Endothelial cell of umbilical vein (primary cell): ENCODE measurements at regions not wholly inside any gene's neighbourhood (a gene's known extent, or its start where the extent isn't known, plus 50 kb on each side); places are given as distances from the start of the nearest gene placed in this dataset.

ENCODE experiments used
- BruUV-seq: library from RNA; stranded (reverse); fragments of 400-500 nt; replicated peaks from 2 replicates; lab custom pipeline; 2021; lab: Mats Ljungman, UMichigan
- CTCF ChIA-PET: fragments of 300-600, 350-600 bp; sonication (Branson Sonifier 250); formaldehyde crosslinking; loops from one replicate; lab custom pipeline; 2021; ENCODE audit warnings: antibody characterized with exemption, inconsistent platforms; lab: Charles Lee
- POLR2A ChIA-PET: fragments of 300-600, 350-600 bp; sonication (Branson Sonifier 250); formaldehyde crosslinking; loops from one replicate; lab custom pipeline; 2021; ENCODE audit warnings: antibody characterized with exemption, inconsistent platforms; lab: Charles Lee
- DNase-seq: peaks from one replicate; pipeline ENCODE4 v3.0.0-alpha.2; 2011; ENCODE audit warnings: low read depth, low spot score
- FAIRE-seq: peaks from 2 replicates; lab custom pipeline; 2011; peaks lifted over from hg19 to GRCh38; lab: Jason Lieb, UNC
- H2AFZ ChIP-seq: 2 replicates; pipeline ENCODE4 v1.6.0; 2012; ENCODE audit warnings: low read depth, low read length, control low read depth, inconsistent platforms
- H3K27ac ChIP-seq: 2 replicates; pipeline ENCODE4 v1.5.1; 2011; ENCODE audit warnings: low read depth, mild to moderate bottlenecking, control low read depth, low read length, moderate library complexity; ENCODE audit not compliant: insufficient read depth
- H3K27me3 ChIP-seq, 2 experiments: 2 replicates each; pipeline versions ENCODE4 v1.6.0 to v1.6.1; 2011; ENCODE audit warnings: low read length in 2 of 2, mixed read lengths in 1 of 2; ENCODE audit not compliant: control insufficient read depth in 2 of 2, insufficient read depth in 2 of 2
- H3K36me3 ChIP-seq, 2 experiments: 2 replicates in 1 of 2; 3 replicates in 1 of 2; pipeline ENCODE4 v1.5.1; 2011; ENCODE audit warnings: low read length in 2 of 2, mild to moderate bottlenecking in 1 of 2, moderate library complexity in 1 of 2; ENCODE audit not compliant: control insufficient read depth in 2 of 2, insufficient read depth in 2 of 2; ENCODE audit errors: extremely low read depth in 1 of 2
- H3K4me1 ChIP-seq: 3 replicates; pipeline ENCODE4 v1.5.1; 2011; ENCODE audit warnings: mild to moderate bottlenecking, low read length; ENCODE audit not compliant: control insufficient read depth, insufficient read depth; ENCODE audit errors: extremely low read depth
- H3K4me2 ChIP-seq: 2 replicates; pipeline ENCODE4 v1.6.1; 2011; ENCODE audit warnings: low read length, control low read depth, mixed read lengths; ENCODE audit not compliant: insufficient read depth
- H3K4me3 ChIP-seq, 3 experiments: fragments of 200-600 bp in 1 of 3; sonication (generic), shearing (Covaris generic) in 1 of 3; replicated peaks in 1 of 3; 2 replicates each; pipeline ENCODE4 v1.5.1; 2011 to 2016; ENCODE audit warnings: control low read depth in 3 of 3, low read length in 3 of 3, mild to moderate bottlenecking in 2 of 3, inconsistent platforms in 1 of 3, low read depth in 1 of 3, moderate library complexity in 1 of 3; ENCODE audit not compliant: insufficient read depth in 1 of 3
- H3K79me2 ChIP-seq: 2 replicates; pipeline ENCODE4 v1.6.0; 2012; ENCODE audit warnings: low read length, inconsistent platforms; ENCODE audit not compliant: control insufficient read depth, insufficient read depth
- H3K9ac ChIP-seq: replicated peaks from 2 replicates; pipeline ENCODE3; 2011; ENCODE audit warnings: low read length, control low read depth; ENCODE audit not compliant: insufficient read depth; ENCODE audit errors: extremely low read depth
- H3K9me1 ChIP-seq: replicated peaks from 3 replicates; pipeline ENCODE4 v1.6.0; 2011; ENCODE audit warnings: mild to moderate bottlenecking, low read length; ENCODE audit not compliant: control insufficient read depth, insufficient read depth; ENCODE audit errors: extremely low read depth
- H3K9me3 ChIP-seq: replicated peaks from 2 replicates; pipeline ENCODE4 v1.5.1; 2012; ENCODE audit warnings: low read length, inconsistent platforms; ENCODE audit not compliant: control insufficient read depth, insufficient read depth
- H4K20me1 ChIP-seq: replicated peaks from 2 replicates; pipeline ENCODE3; 2011; ENCODE audit warnings: mild to moderate bottlenecking, low read length; ENCODE audit not compliant: control insufficient read depth, insufficient read depth; ENCODE audit errors: extremely low read depth
- CTCF ChIP-seq, 2 donors: IDR thresholded peaks; 1 replicate in 1 of 2; 2 replicates in 1 of 2; pipeline ENCODE4 v1.5.1; 2011; ENCODE audit warnings: low read length in 2 of 2, mild to moderate bottlenecking in 2 of 2, moderate library complexity in 2 of 2, control low read depth in 1 of 2, inconsistent platforms in 1 of 2, low read depth in 1 of 2; ENCODE audit not compliant: insufficient read depth in 1 of 2; ENCODE audit errors: extremely low read depth in 1 of 2
- EZH2 ChIP-seq: IDR thresholded peaks from 2 replicates; pipeline ENCODE4 v1.6.1; 2012; ENCODE audit warnings: borderline replicate concordance, low read depth, mild to moderate bottlenecking, moderate library complexity, low read length, inconsistent platforms; ENCODE audit not compliant: severe bottlenecking
- FOS ChIP-seq: IDR thresholded peaks from 2 replicates; pipeline ENCODE4 v1.6.1; 2011; ENCODE audit warnings: mild to moderate bottlenecking, low read length, moderate library complexity, borderline replicate concordance; ENCODE audit not compliant: insufficient read depth
- GATA2 ChIP-seq: IDR thresholded peaks from 2 replicates; pipeline ENCODE4 v1.7.0; 2011; ENCODE audit warnings: low read depth, mild to moderate bottlenecking, moderate library complexity, mixed read lengths, low read length; ENCODE audit not compliant: insufficient read length, insufficient read depth
- JUN ChIP-seq: IDR thresholded peaks from 2 replicates; pipeline ENCODE4 v1.6.1; 2011; ENCODE audit warnings: borderline replicate concordance, low read depth; ENCODE audit not compliant: insufficient read length, insufficient read depth
- MAX ChIP-seq: IDR thresholded peaks from 2 replicates; pipeline ENCODE4 v1.6.1; 2011; ENCODE audit not compliant: insufficient read depth, insufficient read length
- MYC ChIP-seq: IDR thresholded peaks from one replicate; pipeline ENCODE4 v1.6.1; 2011; ENCODE audit warnings: mild to moderate bottlenecking, low read depth, low read length
- POLR2A ChIP-seq: IDR thresholded peaks from 2 replicates; pipeline ENCODE4 v1.6.1; 2012; ENCODE audit warnings: low read depth, mild to moderate bottlenecking, control low read depth, low read length
- POLR2AphosphoS5 ChIP-seq: IDR thresholded peaks from 2 replicates; pipeline ENCODE4 v1.6.1; 2012; ENCODE audit warnings: low read depth, mild to moderate bottlenecking, control low read depth, low read length, moderate library complexity; ENCODE audit not compliant: insufficient read depth
- dilution Hi-C: fragments of 300-500 bp; cut with MboI; formaldehyde crosslinking; loops from one replicate; pipeline ENCODE4 v1.15.0; 2019; ENCODE audit warnings: low sequenced_read_pairs; ENCODE audit not compliant: extremely low pct_ligation_motif_present
- intact Hi-C: fragments of 100-400 bp; cut with micrococcal nuclease; formaldehyde crosslinking; loops from one replicate; pipeline ENCODE4 v1.10.0; 2022

- intact Hi-C loops: loop anchor here (1.0 kb wide), 1 partner anchor 16 kb away; no protein-coding TSS in a partner anchor
- H3K9ac ChIP-seq: no peak overlapping the region
- H3K27me3 ChIP-seq: no peaks in the 10 kb centered on the region
- CTCF ChIA-PET: no interaction called here
- no peak overlapping the region for H3K4me2 ChIP-seq
- DNase-seq (no peak), FAIRE-seq (no peak)
- no peaks in the 10 kb centered on the region for H3K4me1 ChIP-seq
- POLR2A ChIA-PET: no interaction called here
- no peaks in the 10 kb centered on the region for H3K79me2 ChIP-seq
- dilution Hi-C loops: no loop called here
- no peak overlapping the region for H3K4me3 ChIP-seq
- H3K9me3 ChIP-seq: no peaks in the 10 kb centered on the region
- H2AFZ ChIP-seq: no peak overlapping the region
- no peaks in the 10 kb centered on the region for H3K36me3 ChIP-seq
- H4K20me1 ChIP-seq: no peaks in the 10 kb centered on the region
- no peak for TF ChIP-seq FOS
- no peaks in the 10 kb centered on the region for H3K9me1 ChIP-seq
- no TSS peak for BruUV-seq
- H3K27ac ChIP-seq: no peak overlapping the region
Measured at GRCh38 chr1:80987106-80987505, 813.6 kb upstream of the ADGRL2 start.

- Histone ChIP-seq H3K9ac (no peak overlapping the region), H3K4me3 (no peak overlapping the region), H3K27me3 (no peaks in the 10 kb centered on the region), H3K27ac (no peak overlapping the region), H4K20me1 (no peaks in the 10 kb centered on the region), H3K4me2 (no peak overlapping the region), H2AFZ (no peak overlapping the region), H3K79me2 (no peaks in the 10 kb centered on the region), H3K4me1 (no peaks in the 10 kb centered on the region), H3K36me3 (no peaks in the 10 kb centered on the region), H3K9me3 (no peaks in the 10 kb centered on the region), H3K9me1 (no peaks in the 10 kb centered on the region)
- ChIA-PET POLR2A (no interaction called here), CTCF (no interaction called here)
- no peak for TF ChIP-seq EZH2
- TF ChIP-seq MAX: no peak
- TF ChIP-seq FOS: no peak
- no peak for TF ChIP-seq POLR2A
- TF ChIP-seq POLR2AphosphoS5: no peak
- TF ChIP-seq CTCF (IDR thresholded peaks at IDR 0.05; ENCODE audit: extremely low read depth in 1 of 2, insufficient read depth in 1 of 2, low read depth in 1 of 2, low read length in 2 of 2): no peak
- TF ChIP-seq MYC: no peak
- no peak for TF ChIP-seq GATA2
- TF ChIP-seq JUN: no peak
- BruUV-seq: no TSS peak
- DNase-seq: no peak
- dilution Hi-C loops: no loop called here
- FAIRE-seq: no peak
- intact Hi-C loops: no loop called here
Measured at GRCh38 chr1:80982831-80983230, 817.9 kb upstream of the ADGRL2 start.
